Caki2 (cell line): ENCODE measurements at regions not wholly inside any gene's neighbourhood (a gene's known extent, or its start where the extent isn't known, plus 50 kb on each side); places are given as distances from the start of the nearest gene placed in this dataset.
"Not testable (repeated sequence)": the region's sequence is repeated elsewhere in the genome, so short reads cannot be mapped to it uniquely, and the experiment has no call there.

Experiments used
- DNase-seq: peaks from one replicate; pipeline ENCODE4 v3.0.0-alpha.2; 2015; ENCODE audit warnings: low read depth
- in situ Hi-C: cut with HindIII; loops from 2 replicates; pipeline ENCODE4 v1.10.0; 2016; ENCODE audit warnings: low sequenced_read_pairs, low pct_unique_long_range_greater_than_20kb, mixed read lengths

- in situ Hi-C loops = no loop called here
Observed at GRCh38 chr5:176742246-176743105, 67.9 kb upstream of the UNC5A start.

GRCh38 chr5:176743136-176743861 is 67.1 kb upstream of the UNC5A start:
- DNase-seq = no peak
- in situ Hi-C loops = no loop called here

More at GRCh38 chr5:176742246-176743105, 67.9 kb upstream of the UNC5A start:
- no peak for DNase-seq

- no peak for DNase-seq
- in situ Hi-C loops = no loop called here
Observed at GRCh38 chr5:176743868-176744583, 66.3 kb upstream of the UNC5A start.

GRCh38 chr5:176744584-176744965 is 65.8 kb upstream of the UNC5A start:
- DNase-seq = no peak
- in situ Hi-C loops = no loop called here

GRCh38 chr5:176747670-176748072 is 62.7 kb upstream of the UNC5A start:
- no peak for DNase-seq
- in situ Hi-C loops = no loop called here

GRCh38 chr5:176748073-176748966 is 62.0 kb upstream of the UNC5A start:
- in situ Hi-C loops = no loop called here
- DNase-seq = no peak

GRCh38 chr5:176748967-176749935 is 61.1 kb upstream of the UNC5A start:
- in situ Hi-C loops = no loop called here
- DNase-seq = no peak

- in situ Hi-C loops = no loop called here
- no peak for DNase-seq
Observed at GRCh38 chr5:176750144-176750543, 60.2 kb upstream of the UNC5A start.

GRCh38 chr5:176754376-176754973 is 55.9 kb upstream of the UNC5A start:
- in situ Hi-C loops = no loop called here
- no peak for DNase-seq

GRCh38 chr5:176755593-176755992 is 54.8 kb upstream of the UNC5A start:
- in situ Hi-C loops, DNase-seq: not testable (repeated sequence)

GRCh38 chr5:176757569-176757968 is 52.8 kb upstream of the UNC5A start:
- not testable (repeated sequence) for DNase-seq

More at GRCh38 chr5:176757569-176757968, 52.8 kb upstream of the UNC5A start:
- in situ Hi-C loops = not testable (repeated sequence)
